Testis (tissue), 2 donors: ENCODE measurements at regions not wholly inside any gene's neighbourhood (a gene's known extent, or its start where the extent isn't known, plus 50 kb on each side); places are given as distances from the start of the nearest gene placed in this dataset.

Experiments
- DNase-seq: peaks from one replicate; pipeline ENCODE4 v3.0.0-alpha.2; 2019
- H3K27ac ChIP-seq, 2 donors: fragments of 200-600 bp; sonication (generic); one replicate each; pipeline ENCODE4 v1.5.1; 2019
- H3K27me3 ChIP-seq: fragments of 200-600 bp; sonication (generic); one replicate; pipeline ENCODE4 v1.5.1; 2019
- H3K36me3 ChIP-seq: fragments of 200-600 bp; sonication (generic); one replicate; pipeline ENCODE4 v1.5.1; 2017; ENCODE audit warnings: low read depth; ENCODE audit errors: missing control alignments
- H3K4me1 ChIP-seq: fragments of 200-600 bp; sonication (generic); one replicate; pipeline ENCODE4 v1.5.1; 2019
- H3K4me3 ChIP-seq, 2 donors: fragments of 200-600 bp; sonication (generic); one replicate each; pipeline ENCODE4 v1.5.1; 2017 to 2019
- H3K9me3 ChIP-seq: fragments of 200-600 bp; sonication (generic); one replicate; pipeline ENCODE4 v1.5.1; 2017
- POLR2A ChIP-seq: fragments of 450-650 bp; IDR thresholded peaks from one replicate; pipeline ENCODE4 v1.6.1; 2017; ENCODE audit warnings: antibody characterized with exemption, mild to moderate bottlenecking, moderate library complexity
- WGBS, 2 donors: methylation state at CpG; one replicate each; pipeline ENCODE4 v1.1.5; 2018; 5-methylcytosine and 5-hydroxymethylcytosine counted together
- intact Hi-C: fragments of 100-400 bp; cut with DNase I; formaldehyde crosslinking; loops from one replicate; pipeline ENCODE4 v1.15.1; 2023; ENCODE audit warnings: low total_unique reads
- TF ChIP-seq, protein P1 (sequence below), 3 experiments: fragments of 450-650 bp in 2 of 3; fragments of 200-600 bp in 1 of 3; sonication (generic) in 1 of 3; IDR thresholded peaks; one replicate each; pipeline ENCODE4 v1.5.1; 2016 to 2019; ENCODE audit warnings: antibody characterized with exemption in 3 of 3, mild to moderate bottlenecking in 2 of 3, moderate library complexity in 1 of 3

GRCh38 chr4:187477224-187477623 is 518.3 kb upstream of the ZFP42 start:
- Histone ChIP-seq H3K4me1 (no peaks in the 10 kb centered on the region), H3K4me3 (no peak overlapping the region), H3K9me3 (no peaks in the 10 kb centered on the region), H3K36me3 (no peaks in the 10 kb centered on the region), H3K27ac (no peak overlapping the region), H3K27me3 (no peaks in the 10 kb centered on the region)
- no peak for DNase-seq
- intact Hi-C loops: no loop called here
- no peak for TF ChIP-seq POLR2A
- TF ChIP-seq, protein P1, sequence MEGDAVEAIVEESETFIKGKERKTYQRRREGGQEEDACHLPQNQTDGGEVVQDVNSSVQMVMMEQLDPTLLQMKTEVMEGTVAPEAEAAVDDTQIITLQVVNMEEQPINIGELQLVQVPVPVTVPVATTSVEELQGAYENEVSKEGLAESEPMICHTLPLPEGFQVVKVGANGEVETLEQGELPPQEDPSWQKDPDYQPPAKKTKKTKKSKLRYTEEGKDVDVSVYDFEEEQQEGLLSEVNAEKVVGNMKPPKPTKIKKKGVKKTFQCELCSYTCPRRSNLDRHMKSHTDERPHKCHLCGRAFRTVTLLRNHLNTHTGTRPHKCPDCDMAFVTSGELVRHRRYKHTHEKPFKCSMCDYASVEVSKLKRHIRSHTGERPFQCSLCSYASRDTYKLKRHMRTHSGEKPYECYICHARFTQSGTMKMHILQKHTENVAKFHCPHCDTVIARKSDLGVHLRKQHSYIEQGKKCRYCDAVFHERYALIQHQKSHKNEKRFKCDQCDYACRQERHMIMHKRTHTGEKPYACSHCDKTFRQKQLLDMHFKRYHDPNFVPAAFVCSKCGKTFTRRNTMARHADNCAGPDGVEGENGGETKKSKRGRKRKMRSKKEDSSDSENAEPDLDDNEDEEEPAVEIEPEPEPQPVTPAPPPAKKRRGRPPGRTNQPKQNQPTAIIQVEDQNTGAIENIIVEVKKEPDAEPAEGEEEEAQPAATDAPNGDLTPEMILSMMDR (IDR thresholded peaks at IDR 0.05): no peak
- WGBS, 2 donors: 63 to 71% methylated on average over 6 of the region's 6 CpGs

GRCh38 chr4:187478292-187479140 is 517.1 kb upstream of the ZFP42 start:
- Histone ChIP-seq H3K36me3 (no peaks in the 10 kb centered on the region), H3K27ac (peak overlapping the region in 1 of 2 donors; percentile 4), H3K4me1 (no peaks in the 10 kb centered on the region), H3K27me3 (no peaks in the 10 kb centered on the region), H3K9me3 (no peaks in the 10 kb centered on the region), H3K4me3 (no peak overlapping the region)
- intact Hi-C loops: no loop called here
- no peak for TF ChIP-seq POLR2A
- TF ChIP-seq, protein P1 (IDR thresholded peaks at IDR 0.05): no peak
- WGBS, 2 donors: 68 to 72% methylated on average over 18 of the region's 18 CpGs
- DNase-seq: no peak

DNA sequence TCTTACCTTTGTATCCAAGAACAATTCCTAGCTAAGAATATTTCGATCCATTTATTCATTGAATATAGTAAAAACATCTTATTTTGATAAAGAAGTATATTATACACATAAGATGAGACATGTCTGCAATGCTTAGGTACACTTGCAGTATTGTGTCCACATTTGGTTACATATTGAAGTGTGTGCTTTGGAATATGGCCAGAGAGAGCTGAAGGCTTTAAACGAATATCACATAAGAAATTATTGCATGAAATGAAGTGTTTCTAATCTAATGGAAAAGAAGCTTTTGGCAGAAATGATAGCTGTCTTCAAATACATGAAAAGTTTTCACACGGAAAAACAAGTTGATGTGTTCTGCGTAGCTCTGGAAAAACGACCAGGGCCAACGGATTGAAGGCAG is 516.1 kb upstream of the ZFP42 start:
- WGBS, 2 donors: 63 to 72% methylated on average over 6 of the region's 6 CpGs
- H3K27ac ChIP-seq: no peak overlapping the region

GRCh38 chr4:187480146-187481145 is 515.1 kb upstream of the ZFP42 start:
- DNase-seq: peak; percentile 32
- TF ChIP-seq POLR2A: no peak
- TF ChIP-seq, protein P1 (IDR thresholded peaks at IDR 0.05): no peak
- intact Hi-C loops: no loop called here
- H3K9me3 ChIP-seq: no peaks in the 10 kb centered on the region
- no peaks in the 10 kb centered on the region for H3K4me1 ChIP-seq
- peak overlapping the region in 1 of 2 donors; percentile 9 for H3K4me3 ChIP-seq
- no peaks in the 10 kb centered on the region for H3K36me3 ChIP-seq
- H3K27me3 ChIP-seq: no peaks in the 10 kb centered on the region
- peak overlapping the region in 1 of 2 donors; percentile 67 for H3K27ac ChIP-seq
- WGBS, 2 donors: 27 to 28% methylated on average over 9 of the region's 9 CpGs

More for the DNA sequence above, 516.1 kb upstream of the ZFP42 start:
- H3K36me3 ChIP-seq: no peaks in the 10 kb centered on the region
- intact Hi-C loops: no loop called here
- no peak for TF ChIP-seq POLR2A
- TF ChIP-seq, protein P1 (IDR thresholded peaks at IDR 0.05): no peak
- no peak for DNase-seq
- H3K4me3 ChIP-seq: no peak overlapping the region
- H3K4me1 ChIP-seq: no peaks in the 10 kb centered on the region
- no peaks in the 10 kb centered on the region for H3K9me3 ChIP-seq
- H3K27me3 ChIP-seq: no peaks in the 10 kb centered on the region
